Sigmoid colon (tissue), 6 donors: ENCODE measurements at regions not wholly inside any gene's neighbourhood (a gene's known extent, or its start where the extent isn't known, plus 50 kb on each side); places are given as distances from the start of the nearest gene placed in this dataset.

Experiments used
- DNase-seq: peaks from one replicate; pipeline ENCODE4 v3.0.0-alpha.2; 2019
- H3K27ac ChIP-seq, 4 donors: fragments of 200-600 bp; sonication (generic); one replicate each; pipeline ENCODE4 v1.5.1; 2016 to 2019; ENCODE audit warnings: mild to moderate bottlenecking in 1 of 4
- H3K27me3 ChIP-seq, 3 donors: fragments of 200-600 bp; sonication (generic); one replicate each; pipeline ENCODE4 v1.5.1; 2019; ENCODE audit warnings: mild to moderate bottlenecking in 1 of 3
- H3K36me3 ChIP-seq, 4 donors: fragments of 200-600 bp; sonication (generic); one replicate each; pipeline ENCODE4 v1.5.1; 2016 to 2019
- H3K4me1 ChIP-seq, 4 donors: fragments of 200-600 bp; sonication (generic); one replicate each; pipeline ENCODE4 v1.5.1; 2017 to 2019
- H3K4me3 ChIP-seq, 4 donors: fragments of 200-600 bp; sonication (generic); one replicate each; pipeline ENCODE4 v1.5.1; 2017 to 2019; ENCODE audit warnings: mild to moderate bottlenecking in 2 of 4, moderate library complexity in 1 of 4
- H3K9me3 ChIP-seq, 4 donors: fragments of 200-600 bp in 3 of 4; sonication (generic) in 3 of 4; one replicate each; pipeline versions ENCODE4 v1.5.1 to v1.6.1; 2013 to 2019
- EP300 ChIP-seq, 4 donors: sonication (generic); formaldehyde crosslinking; IDR thresholded peaks; one replicate each; pipeline ENCODE4 v1.6.1; 2017; ENCODE audit warnings: antibody characterized with exemption in 4 of 4
- POLR2A ChIP-seq, 2 donors: fragments of 450-650 bp; IDR thresholded peaks; one replicate each; pipeline ENCODE4 v1.6.1; 2016; ENCODE audit warnings: antibody characterized with exemption in 2 of 2, mild to moderate bottlenecking in 2 of 2, moderate library complexity in 2 of 2
- POLR2AphosphoS5 ChIP-seq, 4 donors: sonication (generic); formaldehyde crosslinking; IDR thresholded peaks; one replicate each; pipeline ENCODE4 v1.6.1; 2017; ENCODE audit warnings: antibody characterized with exemption in 4 of 4
- WGBS, 2 donors: extraction: QIAGEN DNeasy Blood & Tissue Kit; methylation state at CpG; one replicate each; pipeline ENCODE4 v1.1.7; 2013; 5-methylcytosine and 5-hydroxymethylcytosine counted together
- intact Hi-C: fragments of 100-400 bp; cut with DNase I; formaldehyde crosslinking; loops from one replicate; pipeline ENCODE4 v1.15.1; 2023
- TF ChIP-seq, protein P1 (sequence below), 4 experiments: fragments of 450-650 bp in 3 of 4; fragments of 200-600 bp in 1 of 4; IDR thresholded peaks; one replicate each; pipeline ENCODE4 v1.5.1; 2016 to 2019; ENCODE audit warnings: antibody characterized with exemption in 4 of 4, mild to moderate bottlenecking in 3 of 4, moderate library complexity in 2 of 4
- donor health status: healthy with polysubstance abuse.
- donor health status: healthy.

DNA sequence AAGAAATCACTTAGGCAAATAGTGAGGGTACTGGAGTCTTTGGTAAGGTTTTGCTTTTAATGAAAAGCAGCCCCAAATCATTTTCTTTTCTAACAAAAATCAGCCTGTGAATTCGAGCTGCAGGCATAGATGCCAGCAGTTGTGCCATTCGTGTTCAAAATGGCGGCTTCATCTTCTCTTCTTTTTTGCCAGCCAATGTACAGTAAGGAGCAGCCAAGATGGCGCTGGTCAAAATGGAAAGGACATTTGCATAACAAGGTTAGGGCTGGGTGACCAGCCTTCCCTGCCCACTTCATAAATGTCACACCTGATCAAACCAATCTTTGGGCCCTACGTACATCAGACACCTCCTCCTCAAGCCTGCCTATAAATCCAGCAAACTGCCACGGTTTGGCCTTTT is 100.2 kb upstream of the RGS1 start:
- Histone ChIP-seq H3K27me3 (no peaks in the 10 kb centered on the region), H3K36me3 (no peaks in the 10 kb centered on the region), H3K27ac (peak overlapping the region in 1 of 4 donors; percentile 67), H3K4me3 (no peak overlapping the region), H3K9me3 (no peaks in the 10 kb centered on the region), H3K4me1 (peaks cover 0 to 38% (median 21%) of the 10 kb centered on the region in 4 donors)
- intact Hi-C loops = loop anchor here (5.0 to 10.0 kb wide), 4 partner anchors 332 to 929 kb away; partner anchors contain the start of genes CDC73 and RGS2
- no peak for TF ChIP-seq POLR2A (IDR thresholded peaks at IDR 0.05)
- no peak for TF ChIP-seq EP300 (IDR thresholded peaks at IDR 0.05)
- TF ChIP-seq, protein P1, sequence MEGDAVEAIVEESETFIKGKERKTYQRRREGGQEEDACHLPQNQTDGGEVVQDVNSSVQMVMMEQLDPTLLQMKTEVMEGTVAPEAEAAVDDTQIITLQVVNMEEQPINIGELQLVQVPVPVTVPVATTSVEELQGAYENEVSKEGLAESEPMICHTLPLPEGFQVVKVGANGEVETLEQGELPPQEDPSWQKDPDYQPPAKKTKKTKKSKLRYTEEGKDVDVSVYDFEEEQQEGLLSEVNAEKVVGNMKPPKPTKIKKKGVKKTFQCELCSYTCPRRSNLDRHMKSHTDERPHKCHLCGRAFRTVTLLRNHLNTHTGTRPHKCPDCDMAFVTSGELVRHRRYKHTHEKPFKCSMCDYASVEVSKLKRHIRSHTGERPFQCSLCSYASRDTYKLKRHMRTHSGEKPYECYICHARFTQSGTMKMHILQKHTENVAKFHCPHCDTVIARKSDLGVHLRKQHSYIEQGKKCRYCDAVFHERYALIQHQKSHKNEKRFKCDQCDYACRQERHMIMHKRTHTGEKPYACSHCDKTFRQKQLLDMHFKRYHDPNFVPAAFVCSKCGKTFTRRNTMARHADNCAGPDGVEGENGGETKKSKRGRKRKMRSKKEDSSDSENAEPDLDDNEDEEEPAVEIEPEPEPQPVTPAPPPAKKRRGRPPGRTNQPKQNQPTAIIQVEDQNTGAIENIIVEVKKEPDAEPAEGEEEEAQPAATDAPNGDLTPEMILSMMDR (IDR thresholded peaks at IDR 0.05) = no peak
- TF ChIP-seq POLR2AphosphoS5 (IDR thresholded peaks at IDR 0.05) = no peak
- WGBS, 2 donors = 85 to 91% methylated on average over 6 of the region's 6 CpGs
- no peak for DNase-seq

DNA sequence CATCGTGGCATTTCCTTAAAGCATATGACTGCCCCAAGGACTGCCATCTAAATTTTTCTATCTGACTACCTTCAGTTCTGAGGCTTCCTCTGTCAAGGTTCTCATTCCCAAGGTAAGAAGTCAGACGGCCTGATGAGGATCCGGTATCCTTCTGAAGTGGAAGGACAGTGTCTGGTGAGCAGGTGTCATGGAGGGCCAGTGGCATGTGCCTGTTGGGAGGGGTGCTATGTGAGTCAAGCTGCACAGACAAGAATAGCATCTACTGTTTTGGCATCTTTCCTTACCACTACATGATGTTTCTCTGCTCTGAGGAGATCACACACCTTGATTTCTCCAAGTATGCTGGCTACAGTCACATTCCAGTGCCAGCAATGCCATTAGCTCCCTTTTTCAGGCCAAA is 99.6 kb upstream of the RGS1 start:
- H3K9me3 ChIP-seq = no peaks in the 10 kb centered on the region
- no peaks in the 10 kb centered on the region for H3K36me3 ChIP-seq
- no peak overlapping the region for H3K4me3 ChIP-seq
- intact Hi-C loops = loop anchor here (5.0 to 10.0 kb wide), 4 partner anchors 331 to 929 kb away; partner anchors contain the start of genes CDC73 and RGS2
- H3K27ac ChIP-seq = peak overlapping the region in 3 of 4 donors; percentile 57 to 67 (median 62)
- 88 to 91% methylated on average over 3 of the region's 3 CpGs for WGBS, 2 donors
- H3K27me3 ChIP-seq = no peaks in the 10 kb centered on the region
- H3K4me1 ChIP-seq = peaks cover 0 to 38% (median 21%) of the 10 kb centered on the region in 4 donors
- DNase-seq = no peak
- TF ChIP-seq, protein P1 (IDR thresholded peaks at IDR 0.05) = no peak
- TF ChIP-seq POLR2AphosphoS5 (IDR thresholded peaks at IDR 0.05) (no peak), POLR2A (IDR thresholded peaks at IDR 0.05) (no peak), EP300 (IDR thresholded peaks at IDR 0.05) (no peak)

DNA sequence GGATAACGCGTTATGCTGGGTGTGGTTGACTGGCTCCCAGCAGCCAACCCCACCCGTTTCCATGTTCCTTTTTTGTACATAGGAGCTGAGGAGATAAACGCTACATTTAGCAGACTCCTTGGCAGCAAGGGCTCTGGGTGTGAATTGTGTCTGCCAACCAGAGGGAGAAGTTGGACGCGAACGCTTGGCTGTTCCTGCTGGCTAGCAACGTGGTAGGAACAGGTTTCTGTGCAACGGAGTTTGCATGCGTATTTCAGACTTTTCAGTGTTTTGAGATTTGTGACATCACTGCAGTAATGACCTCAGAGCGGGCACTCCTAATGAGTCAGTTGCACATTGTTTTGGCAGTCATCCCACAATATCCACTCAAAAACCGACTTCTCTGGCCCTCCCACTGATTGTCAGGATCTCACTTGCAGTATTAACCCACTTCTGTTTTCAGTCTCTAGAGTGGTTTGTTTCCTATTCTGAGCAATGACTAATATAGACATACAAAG is 98.7 kb upstream of the RGS1 start:
- intact Hi-C loops = loop anchor here (1.0 to 10.0 kb wide), 5 partner anchors 132 to 928 kb away; partner anchors contain the start of genes CDC73 and RGS2

DNA sequence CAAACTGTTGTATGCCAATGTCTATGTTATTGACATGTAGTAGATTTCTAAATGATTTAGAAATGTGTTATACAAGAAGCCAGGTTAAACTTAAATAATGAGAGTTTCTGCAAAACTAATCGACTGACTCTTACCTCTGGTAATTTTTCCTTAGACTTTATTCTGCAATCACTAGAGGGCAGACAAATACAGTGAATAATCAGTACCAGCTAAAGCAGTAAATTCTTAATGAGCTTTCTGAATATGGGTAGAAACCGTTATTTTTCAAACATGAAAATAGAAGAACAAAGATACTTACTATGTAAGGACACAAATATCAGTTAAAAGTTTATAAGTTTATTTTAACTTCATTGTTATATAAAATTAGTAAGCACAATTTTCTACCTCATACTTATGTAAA is 97.9 kb upstream of the RGS1 start:
- Histone ChIP-seq H3K4me3 (no peak overlapping the region), H3K27me3 (no peaks in the 10 kb centered on the region), H3K9me3 (no peaks in the 10 kb centered on the region), H3K27ac (peak overlapping the region in 3 of 4 donors; percentile 57 to 67 (median 62)), H3K4me1 (peaks cover 0 to 38% (median 21%) of the 10 kb centered on the region in 4 donors), H3K36me3 (no peaks in the 10 kb centered on the region)
- intact Hi-C loops = loop anchor here (1.0 to 10.0 kb wide), 6 partner anchors 103 to 927 kb away; partner anchors contain the start of genes CDC73 and RGS2
- 3 to 7% methylated on average over 2 of the region's 2 CpGs for WGBS, 2 donors
- TF ChIP-seq EP300 (IDR thresholded peaks at IDR 0.05) = no peak
- TF ChIP-seq, protein P1 (IDR thresholded peaks at IDR 0.05) = peak; percentile 37 to 53 (median 52)
- DNase-seq = no peak

More for the DNA sequence above, 98.7 kb upstream of the RGS1 start:
- 39 to 69% methylated on average over 12 of the region's 12 CpGs for WGBS, 2 donors
- Histone ChIP-seq H3K36me3 (no peaks in the 10 kb centered on the region), H3K27me3 (no peaks in the 10 kb centered on the region), H3K4me1 (peaks cover 0 to 38% (median 21%) of the 10 kb centered on the region in 4 donors), H3K4me3 (no peak overlapping the region), H3K27ac (peak overlapping the region in 3 of 4 donors; percentile 57 to 67 (median 62)), H3K9me3 (no peaks in the 10 kb centered on the region)
- peak; percentile 78 for DNase-seq
- TF ChIP-seq POLR2AphosphoS5 (IDR thresholded peaks at IDR 0.05) (peak in 2 of 4 donors; percentile 10 to 33), POLR2A (IDR thresholded peaks at IDR 0.05) (no peak)

DNA sequence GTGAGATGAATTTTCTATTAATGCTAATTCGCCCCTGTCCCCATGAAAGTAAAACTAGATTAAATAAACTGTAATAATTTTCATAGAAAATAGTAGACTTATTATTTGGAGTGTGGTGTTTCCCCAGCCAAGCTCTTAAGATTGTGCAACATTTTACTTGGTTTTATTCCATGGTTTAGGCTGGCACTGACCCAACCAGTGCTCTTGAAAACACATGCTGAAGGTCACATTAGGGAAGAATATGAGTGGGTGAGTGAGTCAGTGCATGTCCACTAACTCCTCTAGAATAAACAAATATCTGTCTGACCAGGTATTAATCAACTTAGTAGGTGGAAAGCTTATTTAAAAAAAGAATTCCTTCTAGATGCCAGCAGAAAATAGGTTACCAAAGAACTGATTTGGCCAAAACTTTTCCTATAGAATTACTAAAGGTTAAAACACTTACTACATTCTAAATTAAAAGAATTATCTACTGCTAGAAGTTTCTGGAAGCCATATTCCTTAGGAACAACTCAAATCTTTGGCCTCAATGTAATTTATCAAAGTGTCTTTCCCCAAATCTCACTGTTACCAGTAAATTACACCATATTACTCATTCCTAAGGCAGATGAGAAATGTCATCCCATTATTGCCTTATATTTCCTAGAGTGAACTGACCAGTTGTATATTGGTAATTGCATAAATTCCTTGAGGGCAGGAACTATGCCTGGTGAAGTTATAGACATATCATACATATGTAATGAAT is 89.7 kb upstream of the RGS1 start:
- Histone ChIP-seq H3K27me3 (no peaks in the 10 kb centered on the region), H3K4me3 (no peak overlapping the region), H3K27ac (peak overlapping the region; percentile 85 to 89 (median 88)), H3K9me3 (no peaks in the 10 kb centered on the region), H3K36me3 (no peaks in the 10 kb centered on the region), H3K4me1 (peaks cover 0 to 47% (median 35%) of the 10 kb centered on the region in 4 donors)
- TF ChIP-seq POLR2A (IDR thresholded peaks at IDR 0.05) (no peak), POLR2AphosphoS5 (IDR thresholded peaks at IDR 0.05) (peak; percentile 77 to 92 (median 92)), EP300 (IDR thresholded peaks at IDR 0.05) (peak; percentile 58 to 88 (median 78))
- TF ChIP-seq, protein P1 (IDR thresholded peaks at IDR 0.05) = no peak
- DNase-seq = peak; percentile 93
- intact Hi-C loops = loop anchor here (5.0 kb wide), 2 partner anchors 106 to 421 kb away; no protein-coding TSS in a partner anchor
- 69 to 71% methylated on average over 1 of the region's 1 CpG for WGBS, 2 donors
